ENCODE measurements at regions not wholly inside any gene's neighbourhood (a gene's known extent, or its start where the extent isn't known, plus 50 kb on each side); places are given as distances from the start of the nearest gene placed in this dataset.

- Histone ChIP-seq H3K27me3 (ENCODE audit: control insufficient read depth, insufficient read depth, low read length) (no peaks in the 10 kb centered on the region), H3K36me3 (ENCODE audit: control insufficient read depth, insufficient read depth, low read length) (no peaks in the 10 kb centered on the region), H3K4me3 (ENCODE audit: low read depth, low read length) (no peak overlapping the region)
- DNase-seq (ENCODE audit: low read depth): no peak
- TF ChIP-seq CTCF (IDR thresholded peaks at IDR 0.05; ENCODE audit: insufficient read depth, low read length, poor library complexity, severe bottlenecking): no peak
Measured at GRCh38 chr2:163247847-163248220, 409.3 kb upstream of the KCNH7 start.

GRCh38 chr2:163247156-163247846, 408.7 kb upstream of the KCNH7 start:
- no peak for TF ChIP-seq CTCF (IDR thresholded peaks at IDR 0.05; ENCODE audit: insufficient read depth, low read length, poor library complexity, severe bottlenecking)
- Histone ChIP-seq H3K27me3 (ENCODE audit: control insufficient read depth, insufficient read depth, low read length) (no peaks in the 10 kb centered on the region), H3K36me3 (ENCODE audit: control insufficient read depth, insufficient read depth, low read length) (no peaks in the 10 kb centered on the region), H3K4me3 (ENCODE audit: low read depth, low read length) (no peak overlapping the region)
- no peak for DNase-seq (ENCODE audit: low read depth)

GRCh38 chr2:163246135-163246534, 407.6 kb upstream of the KCNH7 start:
- H3K27me3 ChIP-seq (ENCODE audit: control insufficient read depth, insufficient read depth, low read length): no peaks in the 10 kb centered on the region
- TF ChIP-seq CTCF (IDR thresholded peaks at IDR 0.05; ENCODE audit: insufficient read depth, low read length, poor library complexity, severe bottlenecking): no peak
- H3K36me3 ChIP-seq (ENCODE audit: control insufficient read depth, insufficient read depth, low read length): no peaks in the 10 kb centered on the region
- no peak overlapping the region for H3K4me3 ChIP-seq (ENCODE audit: low read depth, low read length)
- DNase-seq (ENCODE audit: low read depth): no peak

GRCh38 chr2:163236553-163236952, 398.0 kb upstream of the KCNH7 start:
- H3K4me3 ChIP-seq (ENCODE audit: low read depth, low read length): no peak overlapping the region
- H3K27me3 ChIP-seq (ENCODE audit: control insufficient read depth, insufficient read depth, low read length): no peaks in the 10 kb centered on the region
- no peak for TF ChIP-seq CTCF (IDR thresholded peaks at IDR 0.05; ENCODE audit: insufficient read depth, low read length, poor library complexity, severe bottlenecking)
- no peak for DNase-seq (ENCODE audit: low read depth)
- no peaks in the 10 kb centered on the region for H3K36me3 ChIP-seq (ENCODE audit: control insufficient read depth, insufficient read depth, low read length)

- Histone ChIP-seq H3K36me3 (ENCODE audit: control insufficient read depth, insufficient read depth, low read length) (no peaks in the 10 kb centered on the region), H3K4me3 (ENCODE audit: low read depth, low read length) (no peak overlapping the region), H3K27me3 (ENCODE audit: control insufficient read depth, insufficient read depth, low read length) (no peaks in the 10 kb centered on the region)
- TF ChIP-seq CTCF (IDR thresholded peaks at IDR 0.05; ENCODE audit: insufficient read depth, low read length, poor library complexity, severe bottlenecking): no peak
- DNase-seq (ENCODE audit: low read depth): no peak
Measured at GRCh38 chr2:163231666-163232065, 393.1 kb upstream of the KCNH7 start.

GRCh38 chr2:163213661-163214081, 375.1 kb upstream of the KCNH7 start:
- TF ChIP-seq CTCF (IDR thresholded peaks at IDR 0.05; ENCODE audit: insufficient read depth, low read length, poor library complexity, severe bottlenecking): no peak
- Histone ChIP-seq H3K27me3 (ENCODE audit: control insufficient read depth, insufficient read depth, low read length) (no peaks in the 10 kb centered on the region), H3K4me3 (ENCODE audit: low read depth, low read length) (no peak overlapping the region), H3K36me3 (ENCODE audit: control insufficient read depth, insufficient read depth, low read length) (no peaks in the 10 kb centered on the region)
- no peak for DNase-seq (ENCODE audit: low read depth)

Measured in kidney epithelial cell (primary cell).